Type B pancreatic cell (in vitro differentiated cells): ENCODE measurements at regions not wholly inside any gene's neighbourhood (a gene's known extent, or its start where the extent isn't known, plus 50 kb on each side); places are given as distances from the start of the nearest gene placed in this dataset.

Experiments used
- DNase-seq: peaks from one replicate; pipeline ENCODE4 v3.0.0; 2021; ENCODE audit warnings: mixed read lengths; ENCODE audit not compliant: unreplicated experiment; ENCODE audit errors: extremely low spot score
- H3K27ac Mint-ChIP-seq: 2 replicates; pipeline ENCODE4 v1.8.0; 2021; ENCODE audit warnings: mild to moderate bottlenecking, mixed read lengths
- H3K27me3 Mint-ChIP-seq: 2 replicates; pipeline ENCODE4 v1.8.0; 2021; ENCODE audit warnings: mixed read lengths
- H3K36me3 Mint-ChIP-seq: 2 replicates; pipeline ENCODE4 v1.8.0; 2021; ENCODE audit warnings: mixed read lengths
- H3K4me1 Mint-ChIP-seq: one replicate; pipeline ENCODE4 v1.8.0; 2021; ENCODE audit warnings: mixed read lengths; ENCODE audit not compliant: unreplicated experiment
- H3K4me3 Mint-ChIP-seq: 2 replicates; pipeline ENCODE4 v1.8.0; 2021; ENCODE audit warnings: mild to moderate bottlenecking, mixed read lengths
- H3K9me3 Mint-ChIP-seq: 2 replicates; pipeline ENCODE4 v1.8.0; 2021; ENCODE audit warnings: mixed read lengths
- TF ChIP-seq, protein P1 (sequence below): fragments of 200-600 bp; sonication (generic); conservative IDR thresholded peaks from 2 replicates; pipeline ENCODE4 v1.5.0; 2021; ENCODE audit warnings: antibody characterized with exemption, mild to moderate bottlenecking

DNA sequence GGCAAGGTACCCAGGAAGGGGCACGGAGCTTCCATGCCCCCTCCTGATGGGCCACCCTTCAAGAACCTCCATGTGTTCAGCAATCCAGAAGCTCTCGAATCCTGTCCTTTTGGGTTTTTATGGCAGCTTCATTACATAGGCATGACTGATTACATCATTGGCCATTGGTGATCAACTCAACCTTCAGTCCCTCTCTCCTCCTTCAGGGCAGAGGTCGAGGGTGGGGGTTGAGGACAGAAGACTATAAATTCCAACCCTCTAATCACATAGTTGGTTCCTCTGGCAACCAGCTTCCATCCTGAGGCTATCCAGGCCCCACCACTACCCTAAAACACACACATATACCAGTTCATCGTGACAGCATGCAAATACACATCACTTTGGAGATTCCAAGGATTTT is 135.7 kb downstream of the ZNF281 start:
- TF ChIP-seq, protein P1, sequence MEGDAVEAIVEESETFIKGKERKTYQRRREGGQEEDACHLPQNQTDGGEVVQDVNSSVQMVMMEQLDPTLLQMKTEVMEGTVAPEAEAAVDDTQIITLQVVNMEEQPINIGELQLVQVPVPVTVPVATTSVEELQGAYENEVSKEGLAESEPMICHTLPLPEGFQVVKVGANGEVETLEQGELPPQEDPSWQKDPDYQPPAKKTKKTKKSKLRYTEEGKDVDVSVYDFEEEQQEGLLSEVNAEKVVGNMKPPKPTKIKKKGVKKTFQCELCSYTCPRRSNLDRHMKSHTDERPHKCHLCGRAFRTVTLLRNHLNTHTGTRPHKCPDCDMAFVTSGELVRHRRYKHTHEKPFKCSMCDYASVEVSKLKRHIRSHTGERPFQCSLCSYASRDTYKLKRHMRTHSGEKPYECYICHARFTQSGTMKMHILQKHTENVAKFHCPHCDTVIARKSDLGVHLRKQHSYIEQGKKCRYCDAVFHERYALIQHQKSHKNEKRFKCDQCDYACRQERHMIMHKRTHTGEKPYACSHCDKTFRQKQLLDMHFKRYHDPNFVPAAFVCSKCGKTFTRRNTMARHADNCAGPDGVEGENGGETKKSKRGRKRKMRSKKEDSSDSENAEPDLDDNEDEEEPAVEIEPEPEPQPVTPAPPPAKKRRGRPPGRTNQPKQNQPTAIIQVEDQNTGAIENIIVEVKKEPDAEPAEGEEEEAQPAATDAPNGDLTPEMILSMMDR: no peak
- Mint-ChIP-seq H3K4me3 (no peak overlapping the region), H3K27me3 (peaks cover 17% of the 10 kb centered on the region), H3K9me3 (peaks cover 5% of the 10 kb centered on the region), H3K36me3 (no peaks in the 10 kb centered on the region), H3K4me1 (peaks cover 15% of the 10 kb centered on the region), H3K27ac (no peak overlapping the region)
- DNase-seq: no peak

DNA sequence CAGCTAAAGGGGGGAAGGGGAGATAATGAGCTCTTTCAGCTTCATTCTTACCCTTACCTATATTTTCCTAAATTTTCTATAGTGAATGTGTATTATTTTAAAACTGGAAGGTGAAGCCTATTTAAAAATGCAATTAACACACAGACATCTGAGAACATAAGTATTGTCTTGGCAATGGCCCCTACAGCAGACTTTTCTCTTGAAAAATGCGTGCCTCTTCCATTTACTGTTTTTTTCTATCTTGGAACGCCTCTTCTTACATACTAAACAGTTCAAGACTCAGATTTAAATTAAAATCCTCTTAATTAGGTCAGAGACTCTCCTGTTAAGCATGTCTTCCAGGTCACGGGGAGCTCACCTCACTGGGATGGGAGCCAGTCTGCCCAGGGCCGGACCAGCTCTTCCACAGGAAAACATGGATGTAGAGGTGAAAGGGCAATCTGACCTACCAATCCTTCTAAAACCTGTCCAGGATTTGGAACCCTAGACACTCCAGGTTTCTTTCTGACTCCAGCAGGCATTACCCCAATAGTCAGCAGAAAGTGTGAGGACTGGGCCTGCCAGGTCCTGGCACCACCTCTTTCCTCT is 137.3 kb downstream of the ZNF281 start:
- TF ChIP-seq, protein P1: no peak
- peaks cover 15% of the 10 kb centered on the region for H3K4me1 Mint-ChIP-seq
- peaks cover 14% of the 10 kb centered on the region for H3K27me3 Mint-ChIP-seq
- no peak overlapping the region for H3K4me3 Mint-ChIP-seq
- no peaks in the 10 kb centered on the region for H3K36me3 Mint-ChIP-seq
- peaks cover 5% of the 10 kb centered on the region for H3K9me3 Mint-ChIP-seq
- DNase-seq: no peak
- no peak overlapping the region for H3K27ac Mint-ChIP-seq

DNA sequence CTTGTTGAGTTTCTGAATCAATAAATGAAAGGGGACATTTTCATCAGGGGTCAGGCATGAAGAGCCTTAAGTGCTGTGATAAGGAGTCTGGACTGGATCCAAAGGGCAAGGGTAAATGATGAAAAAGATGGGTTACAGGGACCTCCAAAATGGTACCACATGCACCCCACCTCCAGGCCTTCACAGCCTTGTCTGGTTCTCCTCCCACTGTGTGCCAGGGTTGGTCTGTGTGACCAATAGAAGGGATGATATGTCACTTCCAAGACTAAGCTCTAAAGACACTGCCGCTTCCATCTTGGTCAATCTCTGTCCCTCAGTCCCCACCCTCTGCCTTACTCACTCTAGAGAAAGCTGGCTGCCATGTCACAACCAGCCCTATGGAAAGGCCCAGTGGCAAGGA is 140.6 kb downstream of the ZNF281 start:
- Mint-ChIP-seq H3K4me3 (no peak overlapping the region), H3K4me1 (no peaks in the 10 kb centered on the region), H3K27me3 (peaks cover 10% of the 10 kb centered on the region), H3K9me3 (peaks cover 5% of the 10 kb centered on the region), H3K36me3 (no peaks in the 10 kb centered on the region), H3K27ac (no peak overlapping the region)
- TF ChIP-seq, protein P1: no peak
- DNase-seq: no peak

DNA sequence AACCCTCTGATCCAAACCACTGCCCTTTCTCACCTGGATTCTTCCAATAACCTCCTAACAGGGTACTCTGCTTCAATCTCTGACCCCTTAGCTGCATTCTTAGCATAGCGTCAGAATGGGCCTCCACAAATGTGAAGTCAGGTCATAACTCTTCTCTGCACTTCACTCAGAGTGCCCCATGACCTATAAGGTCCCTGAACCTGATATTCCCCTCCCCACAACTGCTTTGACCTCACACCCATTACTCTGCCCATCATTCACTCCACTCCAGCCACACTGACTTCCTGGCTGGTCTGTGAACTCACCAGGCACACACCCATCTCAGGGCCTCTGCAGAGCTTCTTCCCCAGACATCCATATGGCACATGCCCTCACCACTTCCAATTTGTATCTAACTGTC is 141.9 kb downstream of the ZNF281 start:
- Mint-ChIP-seq H3K27ac (no peak overlapping the region), H3K4me3 (no peak overlapping the region), H3K4me1 (no peaks in the 10 kb centered on the region), H3K36me3 (no peaks in the 10 kb centered on the region), H3K9me3 (no peaks in the 10 kb centered on the region), H3K27me3 (peaks cover 4% of the 10 kb centered on the region)
- TF ChIP-seq, protein P1: no peak
- no peak for DNase-seq

DNA sequence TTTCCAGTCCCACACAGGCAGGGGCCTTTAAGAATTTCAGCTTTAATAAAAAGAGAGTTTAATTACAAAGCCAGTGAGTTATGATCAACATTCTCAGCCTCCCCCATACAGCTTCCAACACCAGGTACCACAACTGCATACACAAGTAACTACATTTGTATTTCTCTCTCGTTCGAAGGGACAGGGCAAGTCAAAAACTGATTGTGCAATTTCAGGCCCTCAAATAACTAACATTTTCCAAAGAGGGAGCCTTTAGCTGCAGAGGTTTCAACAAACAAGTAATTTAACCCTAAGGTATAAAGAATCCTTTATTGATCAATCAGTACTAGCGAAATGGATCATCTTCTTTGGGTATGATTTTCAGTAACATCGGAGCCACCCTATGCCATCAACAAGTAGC is 142.4 kb downstream of the ZNF281 start:
- H3K27ac Mint-ChIP-seq: no peak overlapping the region
- TF ChIP-seq, protein P1: no peak
- H3K4me3 Mint-ChIP-seq: no peak overlapping the region
- peaks cover 4% of the 10 kb centered on the region for H3K27me3 Mint-ChIP-seq
- H3K4me1 Mint-ChIP-seq: no peaks in the 10 kb centered on the region
- H3K36me3 Mint-ChIP-seq: no peaks in the 10 kb centered on the region
- no peaks in the 10 kb centered on the region for H3K9me3 Mint-ChIP-seq
- no peak for DNase-seq

DNA sequence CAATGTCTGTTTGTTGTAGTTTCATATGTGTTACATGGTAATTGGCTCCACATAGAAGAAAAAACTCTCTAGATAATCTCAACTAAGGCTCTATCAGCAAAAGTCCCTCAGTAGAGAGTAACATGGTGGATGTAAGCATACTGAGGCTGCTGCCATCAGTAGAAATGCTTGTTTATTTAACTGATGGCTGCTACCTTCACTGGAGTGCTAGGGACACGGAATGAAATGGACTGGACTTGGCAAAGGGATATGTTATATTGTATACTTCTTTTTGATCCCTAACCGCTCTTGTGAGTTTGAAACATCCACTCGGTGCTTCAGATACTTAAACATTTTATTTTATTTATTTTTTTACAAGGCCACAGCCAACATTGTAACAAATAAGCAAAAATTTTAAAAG is 143.0 kb downstream of the ZNF281 start:
- Mint-ChIP-seq H3K4me3 (no peak overlapping the region), H3K27me3 (peaks cover 4% of the 10 kb centered on the region), H3K4me1 (no peaks in the 10 kb centered on the region), H3K27ac (no peak overlapping the region), H3K36me3 (no peaks in the 10 kb centered on the region), H3K9me3 (no peaks in the 10 kb centered on the region)
- DNase-seq: no peak
- TF ChIP-seq, protein P1: no peak
